Stomach (tissue), 4 donors: ENCODE measurements at regions not wholly inside any gene's neighbourhood (a gene's known extent, or its start where the extent isn't known, plus 50 kb on each side); places are given as distances from the start of the nearest gene placed in this dataset.

Source experiments
- CTCF ChIP-seq, 7 experiments: fragments of 450-650 bp in 4 of 7; fragments of 200-600 bp in 3 of 7; sonication (generic) in 3 of 7; IDR thresholded peaks; one replicate each; pipeline ENCODE4 v1.5.1; 2016 to 2019; ENCODE audit warnings: antibody characterized with exemption in 7 of 7, control low read depth in 2 of 7, mild to moderate bottlenecking in 1 of 7
- POLR2A ChIP-seq, 4 donors: fragments of 450-650 bp; IDR thresholded peaks; one replicate each; pipeline ENCODE4 v1.6.1; 2016; ENCODE audit warnings: antibody characterized with exemption in 4 of 4, control low read depth in 2 of 4, mild to moderate bottlenecking in 1 of 4, moderate library complexity in 1 of 4
- POLR2AphosphoS5 ChIP-seq, 3 donors: sonication (generic); formaldehyde crosslinking; IDR thresholded peaks; one replicate each; pipeline ENCODE4 v1.6.1; 2016; ENCODE audit warnings: antibody characterized with exemption in 3 of 3

GRCh38 chr21:41622831-41623548, 115.0 kb upstream of the TMPRSS2 start:
- TF ChIP-seq CTCF (IDR thresholded peaks at IDR 0.05) (no peak), POLR2AphosphoS5 (IDR thresholded peaks at IDR 0.05) (no peak), POLR2A (IDR thresholded peaks at IDR 0.05) (no peak)
